A549 (cell line): ENCODE measurements at regions not wholly inside any gene's neighbourhood (a gene's known extent, or its start where the extent isn't known, plus 50 kb on each side); places are given as distances from the start of the nearest gene placed in this dataset.
A peak's percentile ranks its signal among the peaks of the same experiment; 100 is the strongest.

Source experiments
- ATAC-seq, 2 experiments: fragments of 200-7000 bp in 1 of 2; fragments of >200 bp in 1 of 2; cut with Nextera tagmentation in 1 of 2; cut with Tn5 transposase in 1 of 2; 3 replicates each; pipeline versions ENCODE4 v1.8.0 to v1.9.1; 2018 to 2020; ENCODE audit warnings: mild to moderate bottlenecking in 1 of 2, moderate library complexity in 1 of 2
- CTCF ChIA-PET: fragments of 300-600 bp; sonication (Branson Sonifier 250); formaldehyde crosslinking; extraction: SDS; loops from one replicate; lab custom pipeline; 2021; ENCODE audit warnings: antibody characterized with exemption, inconsistent platforms; lab: Yijun Ruan, JAX
- POLR2A ChIA-PET: fragments of 350-600 bp; formaldehyde crosslinking; extraction: SDS; loops from one replicate; lab custom pipeline; 2021; ENCODE audit warnings: antibody characterized with exemption, inconsistent platforms; lab: Yijun Ruan, JAX
- DNase-seq, 2 experiments: peaks; one replicate each; pipeline versions ENCODE4 v3.0.0 to v3.0.0-alpha.2; 2011 to 2016; ENCODE audit warnings: low read depth in 1 of 2, low spot score in 1 of 2
- FAIRE-seq: peaks from 2 replicates; lab custom pipeline; 2011; peaks lifted over from hg19 to GRCh38; lab: Jason Lieb, UNC
- H3K27ac ChIP-seq, 2 experiments: fragments of >200 bp; sonication (Bioruptor Twin); formaldehyde crosslinking; 3 replicates each; pipeline ENCODE4 v1.5.1; 2016 to 2017
- H3K4me1 ChIP-seq: fragments of >200 bp; sonication (Bioruptor Twin); formaldehyde crosslinking; 3 replicates; pipeline ENCODE4 v1.6.1; 2016
- H3K4me2 ChIP-seq: fragments of >200 bp; sonication (Bioruptor Twin); formaldehyde crosslinking; 3 replicates; pipeline ENCODE4 v1.6.1; 2016
- H3K4me3 ChIP-seq: fragments of >200 bp; sonication (Bioruptor Twin); formaldehyde crosslinking; 3 replicates; pipeline ENCODE4 v1.5.1; 2016
- H3K9me3 ChIP-seq: fragments of >200 bp; sonication (Bioruptor Twin); formaldehyde crosslinking; 3 replicates; pipeline ENCODE4 v1.6.1; 2016
- BCL3 ChIP-seq: fragments of >200 bp; sonication (Bioruptor Twin); formaldehyde crosslinking; IDR thresholded peaks from 3 replicates; pipeline ENCODE4 v1.6.1; 2016
- CTCF ChIP-seq: fragments of >200 bp; sonication (Bioruptor Twin); formaldehyde crosslinking; IDR thresholded peaks from 3 replicates; pipeline ENCODE4 v1.5.1; 2016
- EHF ChIP-seq: fragments of 250-450 bp; sonication (Bioruptor Pico); IDR thresholded peaks from 2 replicates; pipeline ENCODE4 v1.5.0; 2020; ENCODE audit warnings: mild to moderate bottlenecking
- ELK1 ChIP-seq: fragments of 150-350 bp; IDR thresholded peaks from 2 replicates; pipeline ENCODE4 v1.6.1; 2014; ENCODE audit warnings: low read depth, mild to moderate bottlenecking, low read length
- FOSB ChIP-seq: fragments of 250-450 bp; sonication (Bioruptor Pico); IDR thresholded peaks from 2 replicates; pipeline ENCODE4 v1.5.0; 2020; ENCODE audit warnings: mild to moderate bottlenecking, moderate library complexity
- FOSL2 ChIP-seq, 2 experiments: fragments of 450-650 bp in 1 of 2; fragments of >200 bp in 1 of 2; sonication (Bioruptor Twin) in 1 of 2; formaldehyde crosslinking; IDR thresholded peaks; 2 replicates each; pipeline versions ENCODE4 v1.5.0 to v1.6.1; 2016 to 2020; ENCODE audit warnings: mild to moderate bottlenecking in 1 of 2, moderate library complexity in 1 of 2
- FOXS1 ChIP-seq: fragments of 250-450 bp; sonication (Bioruptor Pico); IDR thresholded peaks from 2 replicates; pipeline ENCODE4 v1.5.0; 2020; ENCODE audit warnings: mild to moderate bottlenecking, moderate library complexity
- GATA3 ChIP-seq: IDR thresholded peaks from 2 replicates; pipeline ENCODE4 v1.6.1; 2012; ENCODE audit warnings: borderline replicate concordance
- HEYL ChIP-seq: fragments of 250-450 bp; sonication (Bioruptor Pico); IDR thresholded peaks from 2 replicates; pipeline ENCODE4 v1.8.0; 2021; ENCODE audit warnings: mild to moderate bottlenecking, moderate library complexity
- JUN ChIP-seq, 2 experiments: fragments of >200 bp; sonication (Bioruptor Twin); formaldehyde crosslinking; IDR thresholded peaks; 2 replicates in 1 of 2; 3 replicates in 1 of 2; pipeline ENCODE4 v1.6.1; 2016 to 2017
- JUNB ChIP-seq: fragments of >200 bp; sonication (Bioruptor Twin); formaldehyde crosslinking; IDR thresholded peaks from 2 replicates; pipeline ENCODE4 v1.6.1; 2016
- MYC ChIP-seq: IDR thresholded peaks from 2 replicates; pipeline ENCODE4 v1.6.1; 2012; ENCODE audit warnings: mild to moderate bottlenecking, inconsistent platforms, low read length, improper control_type of control experiment, borderline replicate concordance
- NFE2L2 ChIP-seq: fragments of 150-350 bp; conservative IDR thresholded peaks from 2 replicates; pipeline ENCODE4 v1.6.1; 2014; ENCODE audit warnings: low read length
- NPAS2 ChIP-seq: fragments of 250-450 bp; sonication (Bioruptor Pico); IDR thresholded peaks from 2 replicates; pipeline ENCODE4 v1.8.0; 2022; ENCODE audit warnings: mild to moderate bottlenecking, moderate library complexity, borderline replicate concordance
- POLR2A ChIP-seq: IDR thresholded peaks from 2 replicates; pipeline ENCODE4 v1.6.1; 2012; ENCODE audit warnings: mild to moderate bottlenecking, low read length
- POLR2AphosphoS2 ChIP-seq: conservative IDR thresholded peaks from 2 replicates; pipeline ENCODE4 v1.6.1; 2012; ENCODE audit warnings: low read length, improper control_type of control experiment, inconsistent platforms
- RAD21 ChIP-seq, 2 experiments: fragments of >200 bp in 1 of 2; sonication (Bioruptor Twin) in 1 of 2; formaldehyde crosslinking in 1 of 2; IDR thresholded peaks in 1 of 2; conservative IDR thresholded peaks in 1 of 2; 2 replicates in 1 of 2; 3 replicates in 1 of 2; pipeline ENCODE4 v1.6.1; 2012 to 2018; ENCODE audit warnings: inconsistent platforms in 1 of 2
- SMC3 ChIP-seq: fragments of >200 bp; sonication (Bioruptor Twin); formaldehyde crosslinking; IDR thresholded peaks from 3 replicates; pipeline ENCODE4 v1.6.1; 2018; ENCODE audit warnings: inconsistent platforms
- TP53 ChIP-seq: fragments of 250-450 bp; sonication (Bioruptor Pico); IDR thresholded peaks from 2 replicates; pipeline ENCODE4 v1.5.0; 2021; ENCODE audit warnings: mild to moderate bottlenecking, moderate library complexity
- ZFP36 ChIP-seq: fragments of 450-650 bp; IDR thresholded peaks from 2 replicates; pipeline ENCODE4 v1.6.1; 2014; ENCODE audit warnings: borderline replicate concordance; ENCODE audit not compliant: partially characterized antibody
- WGBS: methylation state at CpG from one replicate; pipeline ENCODE4 v1.1.6; 2017; ENCODE audit errors: missing lambda C conversion rate; 5-methylcytosine and 5-hydroxymethylcytosine counted together

- H3K4me3 ChIP-seq, result no peak overlapping the region
- no peak overlapping the region for H3K27ac ChIP-seq
- ChIA-PET POLR2A (interaction anchor here (0.7 kb wide), 1 partner anchor 710 kb away, joined by 3 read pairs; the partner anchor contains the start of gene SPRY2), CTCF (interaction anchor here (0.5 to 1.5 kb wide), 2 partner anchors 121 to 712 kb away, joined by 3 to 4 read pairs; no protein-coding TSS in a partner anchor)
- no peak overlapping the region for H3K4me2 ChIP-seq
- no peaks in the 10 kb centered on the region for H3K9me3 ChIP-seq
- peak; percentile 65 to 85; a peak in 5 of 6 replicates for ATAC-seq
- TF ChIP-seq FOXS1 (CRISPR knock-in tag) (no peak), NPAS2 (CRISPR knock-in tag) (no peak), JUNB (peak; percentile 20; the same call in 1 of the 2 replicates), ELK1 (no peak), GATA3 (no peak), SMC3 (peak; percentile 46; the same call in 2 of the 3 replicates), FOSL2 (IDR thresholded peaks at IDR 0.05) (no peak), FOSL2 (CRISPR knock-in tag; IDR thresholded peaks at IDR 0.05) (peak; percentile 50; the same call in 1 of the 2 replicates), BCL3 (no peak), EHF (CRISPR knock-in tag) (no peak), POLR2A (no peak), POLR2AphosphoS2 (no peak), TP53 (CRISPR knock-in tag) (no peak), HEYL (CRISPR knock-in tag) (no peak), CTCF (peak; percentile 43), RAD21 (conservative IDR thresholded peaks at IDR 0.05 in 1 of 2, IDR thresholded peaks at IDR 0.05 in 1 of 2) (peak; percentile 53 to 57), JUN (IDR thresholded peaks at IDR 0.05) (no peak), ZFP36 (no peak), MYC (no peak)
- no peak for FAIRE-seq
- 32% methylated on average over 3 of the region's 3 CpGs for WGBS
- peak; percentile 18 to 73 for DNase-seq
- 0 out of 3 replicates have a peak, but pooled peaks cover 9% of the 10 kb centered on the region for H3K4me1 ChIP-seq
Observed at GRCh38 chr13:79631051-79631659, 150.2 kb downstream of the NDFIP2 start.

GRCh38 chr13:79628463-79628862 lies 147.5 kb downstream of the NDFIP2 start:
- H3K4me2 ChIP-seq, result no peak overlapping the region
- H3K9me3 ChIP-seq, result no peaks in the 10 kb centered on the region
- FAIRE-seq (no peak), DNase-seq (no peak), ATAC-seq (no peak)
- 73% methylated on average over 4 of the region's 4 CpGs for WGBS
- no peak for TF ChIP-seq FOSB (CRISPR knock-in tag)
- no peak for TF ChIP-seq RAD21 (conservative IDR thresholded peaks at IDR 0.05 in 1 of 2, IDR thresholded peaks at IDR 0.05 in 1 of 2)
- no peak for TF ChIP-seq NFE2L2
- no peak for TF ChIP-seq MYC
- CTCF ChIA-PET, result no interaction called here
- H3K4me3 ChIP-seq, result no peak overlapping the region
- POLR2A ChIA-PET, result no interaction called here
- H3K27ac ChIP-seq, result no peak overlapping the region
- 0 out of 3 replicates have a peak, but pooled peaks cover 9% of the 10 kb centered on the region for H3K4me1 ChIP-seq
